GM12873 (cell line): ENCODE measurements at regions not wholly inside any gene's neighbourhood (a gene's known extent, or its start where the extent isn't known, plus 50 kb on each side); places are given as distances from the start of the nearest gene placed in this dataset.

ENCODE experiments used
- CTCF ChIP-seq: IDR thresholded peaks from 2 replicates; pipeline ENCODE4 v1.5.1; 2012; ENCODE audit warnings: low read depth, mild to moderate bottlenecking, moderate library complexity, low read length, control low read depth; ENCODE audit not compliant: insufficient read depth; ENCODE audit errors: missing control alignments

DNA sequence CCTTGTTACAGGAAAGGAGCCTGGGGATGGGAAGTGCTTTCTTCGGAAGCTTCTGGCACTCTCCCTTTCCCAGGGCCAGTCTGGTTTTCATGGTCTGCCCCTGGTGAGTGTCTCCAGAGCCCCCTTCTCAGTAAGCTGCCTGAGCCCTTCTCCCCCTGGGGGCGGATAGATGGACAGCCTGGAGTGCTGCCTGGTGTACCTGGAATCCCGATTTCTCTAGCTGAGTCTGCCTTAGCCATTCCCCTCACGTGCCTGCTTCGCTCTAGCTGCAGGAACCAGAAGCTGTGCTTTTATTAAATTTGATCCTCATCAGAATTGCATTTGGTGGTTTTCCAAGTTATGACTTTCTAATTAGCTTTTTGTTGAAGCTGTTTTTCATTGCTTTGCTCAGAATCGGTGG is 152.9 kb upstream of the NAV2 start:
- no peak for TF ChIP-seq CTCF

DNA sequence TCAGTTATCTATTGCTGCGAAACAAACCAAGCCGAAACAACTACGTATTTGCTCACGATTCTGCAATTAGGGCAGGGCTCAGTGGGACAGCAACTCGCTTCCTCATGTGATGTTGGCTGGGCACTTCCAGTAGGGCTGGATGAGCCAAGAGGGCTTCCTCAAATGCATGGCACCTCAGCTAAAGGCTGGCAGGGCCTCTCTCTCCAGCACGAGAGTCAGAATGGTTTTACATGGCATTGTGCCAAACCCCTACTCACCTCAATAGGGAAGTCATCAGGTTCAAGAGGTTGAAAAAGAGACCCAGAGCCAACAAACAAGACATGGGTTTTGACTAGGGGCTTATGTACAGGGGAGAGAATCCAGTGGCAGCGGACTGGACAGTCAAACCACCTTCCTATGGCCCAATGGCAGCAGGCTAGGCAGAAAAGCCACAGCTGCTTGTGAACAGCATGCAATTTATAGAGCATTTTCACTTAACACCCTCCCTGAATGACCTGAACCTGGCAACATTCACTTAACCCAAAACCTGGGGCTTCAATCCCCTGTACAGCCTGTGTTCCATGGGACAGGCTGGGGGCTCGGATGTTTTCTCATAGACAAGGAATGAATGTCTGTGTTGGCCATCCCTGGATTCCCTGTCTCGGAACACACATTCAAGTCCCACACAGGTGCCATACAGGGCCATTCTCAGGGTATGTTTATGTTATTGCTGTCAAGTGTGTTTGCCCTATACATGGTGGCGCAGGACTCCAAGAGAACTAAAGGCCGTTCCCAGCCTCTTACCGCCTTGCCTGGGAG is 154.2 kb upstream of the NAV2 start:
- no peak for TF ChIP-seq CTCF

GRCh38 chr11:19557720-19558140 is 154.9 kb upstream of the NAV2 start:
- TF ChIP-seq CTCF: peak; percentile 92

DNA sequence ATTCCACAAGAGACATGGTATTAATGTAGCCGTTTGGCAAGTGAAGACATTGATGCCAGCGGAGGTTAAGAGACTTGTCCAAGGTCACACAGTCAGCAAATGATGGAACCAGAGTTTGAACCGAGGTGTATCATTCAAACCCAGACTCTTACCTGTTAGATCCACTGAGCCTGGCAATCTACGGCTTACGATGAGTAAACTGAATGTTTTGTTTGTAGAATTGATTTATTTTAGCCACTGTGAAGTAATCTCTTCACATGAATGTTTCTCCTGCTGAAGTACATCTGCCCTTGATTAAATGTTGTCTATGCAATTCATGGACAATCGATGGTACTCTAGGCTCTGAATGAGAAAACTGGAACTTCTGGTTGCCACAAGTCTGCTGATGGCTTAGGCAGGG is 155.5 kb upstream of the NAV2 start:
- no peak for TF ChIP-seq CTCF

GRCh38 chr11:19555266-19555665 is 157.4 kb upstream of the NAV2 start:
- TF ChIP-seq CTCF: no peak

DNA sequence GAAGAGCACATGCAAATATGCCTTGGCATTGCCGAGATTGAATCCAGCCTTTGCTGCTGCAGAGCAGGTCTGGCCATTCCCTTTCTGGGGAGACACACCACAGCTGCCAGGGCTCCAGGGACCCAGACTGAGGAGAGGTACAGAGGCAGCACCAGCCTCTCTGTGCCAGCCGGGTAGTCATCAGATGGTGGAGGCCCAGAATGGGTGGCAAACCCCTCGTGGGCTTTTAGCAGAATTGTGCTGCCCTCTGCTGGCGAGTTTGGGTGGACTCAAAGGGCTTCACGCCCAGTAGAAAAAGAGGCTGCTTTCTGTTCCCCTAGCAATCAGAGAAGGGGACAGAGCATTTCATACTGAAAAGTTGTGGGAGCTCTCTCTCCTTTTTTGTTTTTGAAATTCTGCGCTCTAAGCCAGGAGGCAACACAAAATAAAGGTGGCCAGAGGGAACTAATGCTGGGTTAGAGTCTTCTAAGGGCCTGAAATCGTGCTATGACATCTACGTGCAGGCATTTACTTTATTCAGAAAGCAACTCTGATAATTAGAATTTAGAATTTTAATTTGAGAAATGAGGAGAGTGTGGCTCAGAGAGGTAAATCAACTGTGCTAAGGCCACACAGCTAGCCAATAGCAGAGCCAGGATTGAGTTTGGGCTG is 158.8 kb upstream of the NAV2 start:
- TF ChIP-seq CTCF: peak; percentile 87

DNA sequence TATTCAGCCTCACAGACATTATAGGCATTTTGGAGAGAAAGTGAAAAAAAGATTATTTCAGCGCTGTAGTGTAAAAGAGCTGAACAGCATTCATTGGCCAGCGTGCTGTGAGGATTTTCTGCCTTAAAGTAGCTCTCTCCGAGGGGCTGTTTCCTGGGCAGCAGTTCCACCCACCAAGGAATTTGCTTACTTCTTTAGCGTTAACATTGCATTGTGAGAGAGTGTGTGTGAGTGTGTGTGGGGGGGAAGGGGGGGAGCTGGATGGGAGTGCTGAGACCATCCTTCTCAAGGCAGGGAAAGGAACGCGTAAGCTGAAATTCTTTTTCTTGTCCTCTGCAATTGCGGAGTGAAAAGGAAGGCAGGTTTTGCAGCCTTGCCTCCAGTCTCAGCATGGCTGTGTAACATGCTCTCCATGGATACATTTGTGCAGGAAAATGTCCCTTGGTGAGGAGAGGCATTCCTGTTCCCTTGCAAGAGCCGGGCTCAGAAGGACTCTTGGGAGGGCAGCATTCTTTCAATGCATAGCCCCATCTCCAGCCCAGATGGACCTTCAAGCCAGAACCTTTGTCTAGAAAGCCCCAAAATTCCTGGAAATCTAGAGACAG is 159.9 kb upstream of the NAV2 start:
- no peak for TF ChIP-seq CTCF
